ENCODE measurements at regions not wholly inside any gene's neighbourhood (a gene's known extent, or its start where the extent isn't known, plus 50 kb on each side); places are given as distances from the start of the nearest gene placed in this dataset.
A peak's percentile ranks its signal among the peaks of the same experiment; 100 is the strongest.

DNA sequence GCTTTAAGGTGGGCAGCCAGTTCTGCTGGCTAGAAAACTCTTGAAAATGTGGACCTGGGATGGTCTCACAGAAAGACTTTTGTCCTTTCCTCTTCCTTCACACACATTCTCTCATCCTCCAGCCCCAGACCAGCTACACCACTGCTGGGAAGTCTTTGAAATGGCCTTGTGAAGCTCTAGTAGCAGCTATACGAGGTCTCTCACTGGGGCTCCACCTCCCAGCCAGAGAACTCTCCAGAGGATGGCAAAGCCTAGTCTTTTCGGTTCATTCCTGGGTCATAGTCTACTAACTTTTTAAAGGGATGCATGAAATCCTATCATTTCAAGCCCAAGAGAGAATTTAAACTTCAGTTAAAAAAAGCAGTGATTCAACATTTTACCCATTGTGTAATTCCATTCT lies 133.9 kb upstream of the ERCC6L2 start:
- Histone ChIP-seq H3K27me3 (ENCODE audit: control insufficient read depth, insufficient read depth, low read length) (no peaks in the 10 kb centered on the region), H3K4me3 (ENCODE audit: low read depth, low read length) (no peak overlapping the region), H3K36me3 (ENCODE audit: control insufficient read depth, insufficient read depth, low read length) (no peaks in the 10 kb centered on the region)
- DNase-seq (ENCODE audit: low read depth), result no peak
- ChIA-PET CTCF (interaction anchor here (1.8 kb wide), 1 partner anchor 14 kb away, joined by 6 read pairs; no protein-coding TSS in a partner anchor), POLR2A (interaction anchor here (0.5 kb wide), 1 partner anchor 10 kb away, joined by 3 read pairs; no protein-coding TSS in a partner anchor)
- TF ChIP-seq, protein P1, sequence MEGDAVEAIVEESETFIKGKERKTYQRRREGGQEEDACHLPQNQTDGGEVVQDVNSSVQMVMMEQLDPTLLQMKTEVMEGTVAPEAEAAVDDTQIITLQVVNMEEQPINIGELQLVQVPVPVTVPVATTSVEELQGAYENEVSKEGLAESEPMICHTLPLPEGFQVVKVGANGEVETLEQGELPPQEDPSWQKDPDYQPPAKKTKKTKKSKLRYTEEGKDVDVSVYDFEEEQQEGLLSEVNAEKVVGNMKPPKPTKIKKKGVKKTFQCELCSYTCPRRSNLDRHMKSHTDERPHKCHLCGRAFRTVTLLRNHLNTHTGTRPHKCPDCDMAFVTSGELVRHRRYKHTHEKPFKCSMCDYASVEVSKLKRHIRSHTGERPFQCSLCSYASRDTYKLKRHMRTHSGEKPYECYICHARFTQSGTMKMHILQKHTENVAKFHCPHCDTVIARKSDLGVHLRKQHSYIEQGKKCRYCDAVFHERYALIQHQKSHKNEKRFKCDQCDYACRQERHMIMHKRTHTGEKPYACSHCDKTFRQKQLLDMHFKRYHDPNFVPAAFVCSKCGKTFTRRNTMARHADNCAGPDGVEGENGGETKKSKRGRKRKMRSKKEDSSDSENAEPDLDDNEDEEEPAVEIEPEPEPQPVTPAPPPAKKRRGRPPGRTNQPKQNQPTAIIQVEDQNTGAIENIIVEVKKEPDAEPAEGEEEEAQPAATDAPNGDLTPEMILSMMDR (IDR thresholded peaks at IDR 0.05; ENCODE audit: insufficient read depth, low read depth, low read length), result no peak

DNA sequence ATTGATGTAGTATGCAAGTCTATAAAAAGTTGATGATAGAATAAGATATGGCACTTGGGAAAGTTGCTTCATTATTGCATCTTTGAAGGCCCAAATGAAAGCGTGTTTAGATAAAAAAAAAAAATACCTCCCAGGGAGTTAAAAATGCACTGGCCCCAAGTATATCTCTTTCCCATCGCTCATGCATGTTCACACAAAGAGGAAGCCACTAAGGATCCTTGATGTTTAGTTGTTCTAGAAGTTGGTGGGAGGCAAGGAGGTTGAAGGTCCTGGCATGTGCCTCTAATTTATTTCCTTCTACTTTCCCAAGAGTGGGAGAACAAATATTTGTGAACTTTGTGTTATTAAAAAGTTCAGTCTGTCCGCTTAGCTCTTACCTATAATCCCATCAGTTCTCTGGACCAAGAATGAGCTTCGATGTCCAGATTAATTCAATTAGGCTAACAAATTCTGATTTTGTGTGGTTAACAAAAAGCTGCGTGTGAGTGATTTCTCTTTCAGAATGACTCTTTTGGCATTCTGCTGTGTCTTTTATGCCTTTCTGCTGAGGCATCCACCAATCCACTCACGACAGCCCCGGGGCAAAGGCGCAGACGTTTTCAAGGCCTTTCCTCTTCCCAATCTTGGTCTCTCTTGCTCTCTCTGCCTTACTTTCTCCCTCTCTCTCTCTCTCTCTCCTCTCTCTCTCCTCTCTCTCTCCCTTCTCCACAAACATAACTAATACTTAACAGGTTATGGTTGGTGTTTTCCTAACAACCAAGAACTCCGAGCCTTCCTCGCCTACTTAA lies 135.1 kb upstream of the ERCC6L2 start:
- peak; percentile 34 for DNase-seq (ENCODE audit: low read depth)
- CTCF ChIA-PET, result interaction anchor here (0.9 kb wide), 1 partner anchor 13 kb away, joined by 4 read pairs; no protein-coding TSS in a partner anchor
- no peak overlapping the region for H3K4me3 ChIP-seq (ENCODE audit: low read depth, low read length)
- no peaks in the 10 kb centered on the region for H3K27me3 ChIP-seq (ENCODE audit: control insufficient read depth, insufficient read depth, low read length)
- POLR2A ChIA-PET, result no interaction called here
- TF ChIP-seq, protein P1 (IDR thresholded peaks at IDR 0.05; ENCODE audit: insufficient read depth, low read depth, low read length), result no peak
- H3K36me3 ChIP-seq (ENCODE audit: control insufficient read depth, insufficient read depth, low read length), result no peaks in the 10 kb centered on the region

DNA sequence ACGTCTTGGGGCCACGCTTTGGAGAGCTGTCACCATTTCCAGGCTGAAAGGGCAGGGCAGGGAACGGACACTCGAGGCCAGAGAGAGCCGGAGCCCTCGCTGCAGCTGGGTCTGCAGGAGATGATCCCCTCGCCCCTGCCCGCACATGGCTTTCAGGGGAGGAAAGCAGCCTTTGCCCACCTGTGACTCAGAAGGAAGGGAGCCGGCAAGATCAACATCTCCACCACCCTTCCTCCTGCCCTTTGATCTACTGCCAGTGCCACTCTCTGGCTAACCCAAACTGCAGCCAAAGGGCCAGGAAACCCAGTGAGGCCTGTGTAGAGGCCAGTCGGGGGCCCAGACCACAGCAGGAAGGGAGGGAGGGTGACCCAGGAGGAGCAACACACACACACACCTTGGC lies 137.1 kb upstream of the ERCC6L2 start:
- no peaks in the 10 kb centered on the region; the same call in 1 of the 2 replicates for H3K27me3 ChIP-seq (ENCODE audit: control insufficient read depth, insufficient read depth, low read length)
- TF ChIP-seq, protein P1 (IDR thresholded peaks at IDR 0.05; ENCODE audit: insufficient read depth, low read depth, low read length), result no peak
- no peaks in the 10 kb centered on the region for H3K36me3 ChIP-seq (ENCODE audit: control insufficient read depth, insufficient read depth, low read length)
- ChIA-PET POLR2A (no interaction called here), CTCF (interaction anchor here (3.9 kb wide), 1 partner anchor 12 kb away, joined by 19 read pairs; no protein-coding TSS in a partner anchor)
- H3K4me3 ChIP-seq (ENCODE audit: low read depth, low read length), result no peak overlapping the region
- no peak for DNase-seq (ENCODE audit: low read depth)

DNA sequence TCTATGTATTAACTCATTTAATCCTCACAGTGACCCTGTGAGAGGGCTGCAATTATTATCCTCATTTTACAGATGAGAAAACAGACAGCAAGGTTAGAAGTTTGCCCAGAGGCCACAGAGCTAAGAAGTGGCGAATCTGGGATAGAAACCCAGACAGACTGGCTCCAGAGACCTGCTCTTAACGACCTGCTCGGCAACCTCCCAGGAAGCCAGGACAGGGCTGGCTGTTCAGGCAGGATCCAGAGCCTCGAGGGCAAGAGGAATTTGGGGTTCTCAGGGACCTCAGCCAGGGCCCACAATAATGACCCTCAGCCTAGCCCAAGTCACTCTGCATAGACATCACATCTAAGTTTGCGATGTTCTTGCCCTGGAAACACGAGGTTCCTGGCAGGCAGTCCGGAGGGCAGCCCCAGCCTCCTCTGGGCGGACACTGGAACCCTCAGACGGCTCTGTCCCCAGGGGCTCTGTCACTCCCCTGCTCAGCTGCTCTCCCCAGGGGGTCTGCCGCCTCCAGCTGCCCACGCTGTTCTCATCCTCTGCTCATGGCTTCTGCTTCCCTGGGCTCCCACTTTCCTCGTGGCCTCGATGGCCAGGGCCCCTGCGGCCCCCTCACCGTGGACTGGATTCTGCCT lies 138.5 kb upstream of the ERCC6L2 start:
- POLR2A ChIA-PET, result no interaction called here
- no peaks in the 10 kb centered on the region; the same call in 1 of the 2 replicates for H3K27me3 ChIP-seq (ENCODE audit: control insufficient read depth, insufficient read depth, low read length)
- H3K4me3 ChIP-seq (ENCODE audit: low read depth, low read length), result no peak overlapping the region
- CTCF ChIA-PET, result interaction anchor here (1.0 to 3.9 kb wide), 3 partner anchors 9 to 27 kb away, joined by 3 to 19 read pairs (median 7); no protein-coding TSS in a partner anchor
- no peaks in the 10 kb centered on the region for H3K36me3 ChIP-seq (ENCODE audit: control insufficient read depth, insufficient read depth, low read length)
- TF ChIP-seq, protein P1 (IDR thresholded peaks at IDR 0.05; ENCODE audit: insufficient read depth, low read depth, low read length), result no peak
- no peak for DNase-seq (ENCODE audit: low read depth)

DNA sequence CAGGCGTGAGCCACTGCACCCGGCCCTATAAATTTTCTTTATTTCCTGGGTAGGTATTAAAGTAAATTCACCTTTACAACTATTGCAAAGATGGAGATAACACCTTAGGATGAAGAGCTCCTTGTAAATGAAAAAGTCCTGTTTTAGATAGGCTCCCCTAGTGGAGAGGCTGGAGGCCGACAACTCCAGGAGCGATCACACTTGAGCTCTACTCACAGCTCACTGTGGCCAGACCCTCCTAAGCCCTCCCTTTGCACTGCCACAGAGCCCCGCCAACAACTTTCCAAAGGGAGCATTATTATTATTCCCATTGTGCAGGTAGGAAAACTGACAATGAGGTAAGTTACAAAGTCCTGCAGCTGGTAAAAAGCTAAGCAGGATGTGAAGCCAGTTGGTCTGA lies 139.1 kb upstream of the ERCC6L2 start:
- H3K27me3 ChIP-seq (ENCODE audit: control insufficient read depth, insufficient read depth, low read length), result no peaks in the 10 kb centered on the region; the same call in 1 of the 2 replicates
- TF ChIP-seq, protein P1 (IDR thresholded peaks at IDR 0.05; ENCODE audit: insufficient read depth, low read depth, low read length), result peak; percentile 36
- no peaks in the 10 kb centered on the region for H3K36me3 ChIP-seq (ENCODE audit: control insufficient read depth, insufficient read depth, low read length)
- POLR2A ChIA-PET, result no interaction called here
- CTCF ChIA-PET, result interaction anchor here (0.6 to 3.9 kb wide), 4 partner anchors 9 to 441 kb away, joined by 3 to 19 read pairs (median 5); no protein-coding TSS in a partner anchor
- DNase-seq (ENCODE audit: low read depth), result no peak
- no peak overlapping the region for H3K4me3 ChIP-seq (ENCODE audit: low read depth, low read length)

Data from BJ (cell line).